Panc1 (cell line): ENCODE measurements at regions not wholly inside any gene's neighbourhood (a gene's known extent, or its start where the extent isn't known, plus 50 kb on each side); places are given as distances from the start of the nearest gene placed in this dataset.
"Not testable (repeated sequence)": the region's sequence is repeated elsewhere in the genome, so short reads cannot be mapped to it uniquely, and the experiment has no call there.

ENCODE experiments used
- ATAC-seq: fragments of 200-7000 bp; cut with Tn5 transposase; 2 replicates; pipeline ENCODE4 v1.9.1; 2020; ENCODE audit warnings: mild to moderate bottlenecking, moderate library complexity
- BruUV-seq: library from RNA; stranded (reverse); fragments of 400-500 nt; replicated peaks from 2 replicates; lab custom pipeline; 2021; lab: Mats Ljungman, UMichigan
- CTCF ChIA-PET: fragments of 300-600 bp; sonication (Branson Sonifier 250); formaldehyde crosslinking; loops from one replicate; lab custom pipeline; 2022; ENCODE audit warnings: antibody characterized with exemption; lab: Charles Lee
- POLR2A ChIA-PET: fragments of 300-600 bp; sonication (Branson Sonifier 250); formaldehyde crosslinking; loops from one replicate; lab custom pipeline; 2022; ENCODE audit warnings: antibody characterized with exemption; lab: Charles Lee
- DNase-seq: peaks from one replicate; pipeline ENCODE4 v3.0.0-alpha.2; 2010; ENCODE audit warnings: low read depth, low spot score
- H3K27ac ChIP-seq: 2 replicates; pipeline ENCODE4 v1.5.1; 2011; ENCODE audit warnings: mild to moderate bottlenecking, low read length, inconsistent platforms
- H3K27me3 ChIP-seq: fragments of 200-500 bp; sonication (Bioruptor generic); 2 replicates; pipeline ENCODE4 v1.6.0; 2014; ENCODE audit warnings: low read length, inconsistent platforms; ENCODE audit not compliant: control insufficient read depth, insufficient read depth
- H3K36me3 ChIP-seq: fragments of 200-500 bp; sonication (Bioruptor generic); 2 replicates; pipeline ENCODE4 v1.5.1; 2014; ENCODE audit warnings: inconsistent platforms, mild to moderate bottlenecking, low read length, moderate library complexity; ENCODE audit not compliant: control insufficient read depth, insufficient read depth
- H3K4me1 ChIP-seq: 2 replicates; pipeline ENCODE4 v1.5.1; 2011; ENCODE audit warnings: inconsistent platforms, mild to moderate bottlenecking, low read length, moderate library complexity; ENCODE audit not compliant: control insufficient read depth, insufficient read depth
- H3K4me3 ChIP-seq, 2 experiments: 2 replicates each; pipeline ENCODE4 v1.5.1; 2011 to 2012; ENCODE audit warnings: low read depth in 2 of 2, low read length in 2 of 2, mild to moderate bottlenecking in 2 of 2, inconsistent platforms in 1 of 2, moderate library complexity in 1 of 2
- H3K9me3 ChIP-seq: fragments of 200-500 bp; sonication (Bioruptor generic); 2 replicates; pipeline ENCODE4 v1.5.1; 2014; ENCODE audit warnings: low read depth, mild to moderate bottlenecking, inconsistent platforms, low read length, moderate library complexity; ENCODE audit not compliant: control insufficient read depth, insufficient read depth
- POLR2AphosphoS5 ChIP-seq: IDR thresholded peaks from 2 replicates; pipeline ENCODE4 v1.6.1; 2012; ENCODE audit warnings: mild to moderate bottlenecking, low read depth, low read length, moderate library complexity
- SIN3A ChIP-seq: IDR thresholded peaks from 2 replicates; pipeline ENCODE4 v1.6.1; 2012; ENCODE audit warnings: low read depth, mild to moderate bottlenecking, low read length, moderate library complexity, borderline replicate concordance; ENCODE audit not compliant: insufficient read depth
- TCF7L2 ChIP-seq: IDR thresholded peaks from 2 replicates; pipeline ENCODE4 v1.6.1; 2011; ENCODE audit warnings: mild to moderate bottlenecking, low read depth, low read length, inconsistent platforms
- in situ Hi-C: cut with HindIII; loops from 2 replicates; pipeline ENCODE4 v1.10.0; 2016; ENCODE audit warnings: low sequenced_read_pairs, low pct_unique_long_range_greater_than_20kb
- intact Hi-C: fragments of 100-400 bp; cut with micrococcal nuclease; formaldehyde crosslinking; loops from one replicate; pipeline ENCODE4 v1.10.0; 2022; ENCODE audit not compliant: unreplicated experiment
- TF ChIP-seq, protein P1 (sequence below), 2 experiments: IDR thresholded peaks; 2 replicates each; pipeline ENCODE4 v1.6.1; 2011 to 2012; ENCODE audit warnings: low read depth in 2 of 2, control low read depth in 1 of 2, low read length in 1 of 2, mild to moderate bottlenecking in 1 of 2, moderate library complexity in 1 of 2; ENCODE audit not compliant: insufficient read depth in 1 of 2
- TF ChIP-seq, protein P2 (sequence below): fragments of 450-650 bp; IDR thresholded peaks from 2 replicates; pipeline ENCODE4 v1.5.1; 2017; ENCODE audit warnings: mild to moderate bottlenecking

DNA sequence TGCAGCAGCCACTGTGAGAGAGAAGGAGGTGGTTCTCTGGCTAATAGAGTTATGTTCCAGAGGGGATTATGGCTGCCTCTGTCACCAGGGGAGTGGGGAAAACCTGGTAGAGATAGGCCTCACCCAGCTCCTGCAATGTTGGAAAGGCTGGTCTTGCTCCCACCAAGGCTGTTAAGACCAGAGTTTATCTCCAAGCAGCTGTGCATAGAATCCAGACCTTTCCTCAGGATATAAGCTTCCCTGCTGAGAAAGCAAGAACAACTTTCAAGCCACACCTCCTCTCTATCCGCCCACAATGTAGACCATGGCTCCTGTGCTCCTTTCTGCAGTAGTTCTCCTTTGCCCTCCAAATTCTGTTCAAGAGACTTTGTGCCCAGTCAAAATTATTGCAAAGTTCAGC, 1375.4 kb downstream of the REEP3 start:
- H3K36me3 ChIP-seq, result no peaks in the 10 kb centered on the region
- H3K27ac ChIP-seq, result no peak overlapping the region
- no peak for DNase-seq
- no peak for ATAC-seq
- in situ Hi-C loops, result no loop called here
- ChIA-PET CTCF (no interaction called here), POLR2A (no interaction called here)
- no TSS peak for BruUV-seq
- H3K4me3 ChIP-seq, result no peak overlapping the region
- TF ChIP-seq, protein P1, sequence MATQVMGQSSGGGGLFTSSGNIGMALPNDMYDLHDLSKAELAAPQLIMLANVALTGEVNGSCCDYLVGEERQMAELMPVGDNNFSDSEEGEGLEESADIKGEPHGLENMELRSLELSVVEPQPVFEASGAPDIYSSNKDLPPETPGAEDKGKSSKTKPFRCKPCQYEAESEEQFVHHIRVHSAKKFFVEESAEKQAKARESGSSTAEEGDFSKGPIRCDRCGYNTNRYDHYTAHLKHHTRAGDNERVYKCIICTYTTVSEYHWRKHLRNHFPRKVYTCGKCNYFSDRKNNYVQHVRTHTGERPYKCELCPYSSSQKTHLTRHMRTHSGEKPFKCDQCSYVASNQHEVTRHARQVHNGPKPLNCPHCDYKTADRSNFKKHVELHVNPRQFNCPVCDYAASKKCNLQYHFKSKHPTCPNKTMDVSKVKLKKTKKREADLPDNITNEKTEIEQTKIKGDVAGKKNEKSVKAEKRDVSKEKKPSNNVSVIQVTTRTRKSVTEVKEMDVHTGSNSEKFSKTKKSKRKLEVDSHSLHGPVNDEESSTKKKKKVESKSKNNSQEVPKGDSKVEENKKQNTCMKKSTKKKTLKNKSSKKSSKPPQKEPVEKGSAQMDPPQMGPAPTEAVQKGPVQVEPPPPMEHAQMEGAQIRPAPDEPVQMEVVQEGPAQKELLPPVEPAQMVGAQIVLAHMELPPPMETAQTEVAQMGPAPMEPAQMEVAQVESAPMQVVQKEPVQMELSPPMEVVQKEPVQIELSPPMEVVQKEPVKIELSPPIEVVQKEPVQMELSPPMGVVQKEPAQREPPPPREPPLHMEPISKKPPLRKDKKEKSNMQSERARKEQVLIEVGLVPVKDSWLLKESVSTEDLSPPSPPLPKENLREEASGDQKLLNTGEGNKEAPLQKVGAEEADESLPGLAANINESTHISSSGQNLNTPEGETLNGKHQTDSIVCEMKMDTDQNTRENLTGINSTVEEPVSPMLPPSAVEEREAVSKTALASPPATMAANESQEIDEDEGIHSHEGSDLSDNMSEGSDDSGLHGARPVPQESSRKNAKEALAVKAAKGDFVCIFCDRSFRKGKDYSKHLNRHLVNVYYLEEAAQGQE (IDR thresholded peaks at IDR 0.05; ENCODE audit: insufficient read depth in 1 of 2, low read depth in 2 of 2, low read length in 1 of 2), result no peak
- TF ChIP-seq, protein P2, sequence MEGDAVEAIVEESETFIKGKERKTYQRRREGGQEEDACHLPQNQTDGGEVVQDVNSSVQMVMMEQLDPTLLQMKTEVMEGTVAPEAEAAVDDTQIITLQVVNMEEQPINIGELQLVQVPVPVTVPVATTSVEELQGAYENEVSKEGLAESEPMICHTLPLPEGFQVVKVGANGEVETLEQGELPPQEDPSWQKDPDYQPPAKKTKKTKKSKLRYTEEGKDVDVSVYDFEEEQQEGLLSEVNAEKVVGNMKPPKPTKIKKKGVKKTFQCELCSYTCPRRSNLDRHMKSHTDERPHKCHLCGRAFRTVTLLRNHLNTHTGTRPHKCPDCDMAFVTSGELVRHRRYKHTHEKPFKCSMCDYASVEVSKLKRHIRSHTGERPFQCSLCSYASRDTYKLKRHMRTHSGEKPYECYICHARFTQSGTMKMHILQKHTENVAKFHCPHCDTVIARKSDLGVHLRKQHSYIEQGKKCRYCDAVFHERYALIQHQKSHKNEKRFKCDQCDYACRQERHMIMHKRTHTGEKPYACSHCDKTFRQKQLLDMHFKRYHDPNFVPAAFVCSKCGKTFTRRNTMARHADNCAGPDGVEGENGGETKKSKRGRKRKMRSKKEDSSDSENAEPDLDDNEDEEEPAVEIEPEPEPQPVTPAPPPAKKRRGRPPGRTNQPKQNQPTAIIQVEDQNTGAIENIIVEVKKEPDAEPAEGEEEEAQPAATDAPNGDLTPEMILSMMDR, result no peak
- no peaks in the 10 kb centered on the region for H3K4me1 ChIP-seq
- H3K9me3 ChIP-seq, result peaks cover 3% of the 10 kb centered on the region; the same call in 1 of the 2 replicates
- intact Hi-C loops, result no loop called here
- H3K27me3 ChIP-seq, result no peaks in the 10 kb centered on the region

DNA sequence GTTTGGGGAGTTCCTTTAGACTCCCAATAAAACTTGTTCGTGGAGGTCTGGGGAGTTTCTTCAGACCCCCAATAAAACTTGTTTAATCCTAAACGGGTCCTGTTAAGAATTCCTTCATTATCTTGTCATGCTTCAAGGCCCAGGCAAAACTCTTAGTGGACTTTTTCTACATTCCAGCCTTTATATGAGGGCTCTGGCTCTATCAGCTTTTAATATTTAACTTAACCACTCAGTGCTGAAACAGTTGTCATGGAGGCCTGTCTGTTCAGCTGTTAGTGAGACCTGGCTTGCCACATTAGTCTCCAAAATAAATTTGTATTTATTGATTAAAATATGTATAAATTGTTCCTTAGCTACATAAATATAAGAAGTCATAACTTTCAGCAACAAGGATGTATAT, 1385.1 kb downstream of the REEP3 start:
- intact Hi-C loops, DNase-seq, BruUV-seq, H3K4me1 ChIP-seq, POLR2A ChIA-PET, CTCF ChIA-PET, H3K4me3 ChIP-seq, H3K9me3 ChIP-seq, ATAC-seq, H3K27ac ChIP-seq, H3K36me3 ChIP-seq, H3K27me3 ChIP-seq, in situ Hi-C loops: not testable (repeated sequence)

DNA sequence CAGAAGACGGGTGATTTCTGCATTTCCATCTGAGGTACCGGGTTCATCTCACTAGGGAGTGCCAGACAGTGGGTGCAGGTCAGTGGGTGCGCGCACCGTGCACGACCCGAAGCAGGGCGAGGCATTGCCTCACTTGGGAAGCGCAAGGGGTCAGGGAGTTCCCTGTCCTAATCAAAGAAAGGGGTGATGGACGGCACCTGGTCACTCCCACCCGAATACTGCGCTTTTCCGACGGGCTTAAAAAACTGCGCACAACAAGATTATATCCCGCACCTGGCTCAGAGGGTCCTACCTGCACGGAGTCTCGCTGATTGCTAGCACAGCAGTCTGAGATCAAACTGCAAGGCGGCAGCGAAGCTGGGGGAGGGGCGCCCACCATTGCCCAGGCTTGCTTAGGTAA, 1403.1 kb downstream of the REEP3 start:
- intact Hi-C loops, result not testable (repeated sequence)

DNA sequence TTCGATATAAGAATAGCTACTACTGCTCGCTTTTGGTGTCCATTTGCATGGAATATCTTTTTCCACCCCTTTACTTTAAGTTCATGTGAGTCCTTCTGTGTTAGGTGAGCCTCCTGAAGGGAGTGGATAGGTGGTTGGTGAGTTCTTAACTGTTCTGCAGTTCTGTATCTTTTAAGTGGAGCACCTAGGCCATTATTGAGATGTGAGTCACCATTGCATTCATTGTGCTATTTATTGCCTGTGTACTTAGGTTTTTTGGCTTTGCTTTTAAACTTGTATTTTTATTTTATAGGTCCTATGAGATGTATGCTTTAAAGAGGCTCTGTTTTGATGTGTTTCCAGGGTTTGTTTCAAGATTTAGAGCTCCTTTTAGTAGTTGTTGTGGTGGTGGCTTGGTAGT, 1430.8 kb downstream of the REEP3 start:
- H3K27me3 ChIP-seq, result no peaks in the 10 kb centered on the region
- no TSS peak for BruUV-seq
- in situ Hi-C loops (no loop called here), intact Hi-C loops (no loop called here)
- H3K4me1 ChIP-seq, result no peaks in the 10 kb centered on the region
- ChIA-PET CTCF (no interaction called here), POLR2A (no interaction called here)
- no peaks in the 10 kb centered on the region for H3K9me3 ChIP-seq
- H3K27ac ChIP-seq, result no peak overlapping the region
- TF ChIP-seq, protein P2, result no peak
- TF ChIP-seq TCF7L2 (no peak), POLR2AphosphoS5 (no peak), SIN3A (no peak)
- TF ChIP-seq, protein P1 (IDR thresholded peaks at IDR 0.05; ENCODE audit: insufficient read depth in 1 of 2, low read depth in 2 of 2, low read length in 1 of 2), result no peak
- no peaks in the 10 kb centered on the region for H3K36me3 ChIP-seq
- no peak overlapping the region for H3K4me3 ChIP-seq
- ATAC-seq (no peak), DNase-seq (no peak)

More for the DNA sequence above, 1403.1 kb downstream of the REEP3 start:
- CTCF ChIA-PET, H3K9me3 ChIP-seq, BruUV-seq, in situ Hi-C loops, H3K27ac ChIP-seq, DNase-seq, POLR2A ChIA-PET, H3K4me1 ChIP-seq, H3K36me3 ChIP-seq, ATAC-seq, H3K27me3 ChIP-seq, H3K4me3 ChIP-seq: not testable (repeated sequence)
